Endothelial cell (in vitro differentiated cells): ENCODE measurements at regions not wholly inside any gene's neighbourhood (a gene's known extent, or its start where the extent isn't known, plus 50 kb on each side); places are given as distances from the start of the nearest gene placed in this dataset.

Source experiments
- DNase-seq: peaks from one replicate; pipeline ENCODE4 v3.0.0; 2021; ENCODE audit warnings: low spot score
- H3K27ac Mint-ChIP-seq: one replicate; pipeline ENCODE4 v1.8.0; 2021; ENCODE audit warnings: mixed read lengths, inconsistent platforms; ENCODE audit not compliant: unreplicated experiment
- H3K27me3 Mint-ChIP-seq: one replicate; pipeline ENCODE4 v1.8.0; 2021; ENCODE audit warnings: mild to moderate bottlenecking, moderate library complexity, mixed read lengths, inconsistent platforms; ENCODE audit not compliant: unreplicated experiment
- H3K36me3 Mint-ChIP-seq: one replicate; pipeline ENCODE4 v1.8.0; 2021; ENCODE audit warnings: mild to moderate bottlenecking, low read depth, mixed read lengths, inconsistent platforms; ENCODE audit not compliant: unreplicated experiment
- H3K4me1 Mint-ChIP-seq: one replicate; pipeline ENCODE4 v1.8.0; 2021; ENCODE audit warnings: mild to moderate bottlenecking, mixed read lengths, inconsistent platforms; ENCODE audit not compliant: unreplicated experiment
- H3K4me3 Mint-ChIP-seq: one replicate; pipeline ENCODE4 v1.8.0; 2021; ENCODE audit warnings: mild to moderate bottlenecking, mixed read lengths, inconsistent platforms; ENCODE audit not compliant: unreplicated experiment
- H3K9me3 Mint-ChIP-seq: one replicate; pipeline ENCODE4 v1.8.0; 2021; ENCODE audit warnings: mixed read lengths, inconsistent platforms; ENCODE audit not compliant: unreplicated experiment
- TF ChIP-seq, protein P1 (sequence below): fragments of 200-600 bp; sonication (generic); IDR thresholded peaks from one replicate; pipeline ENCODE4 v1.5.0; 2021; ENCODE audit warnings: antibody characterized with exemption; ENCODE audit not compliant: unreplicated experiment

DNA sequence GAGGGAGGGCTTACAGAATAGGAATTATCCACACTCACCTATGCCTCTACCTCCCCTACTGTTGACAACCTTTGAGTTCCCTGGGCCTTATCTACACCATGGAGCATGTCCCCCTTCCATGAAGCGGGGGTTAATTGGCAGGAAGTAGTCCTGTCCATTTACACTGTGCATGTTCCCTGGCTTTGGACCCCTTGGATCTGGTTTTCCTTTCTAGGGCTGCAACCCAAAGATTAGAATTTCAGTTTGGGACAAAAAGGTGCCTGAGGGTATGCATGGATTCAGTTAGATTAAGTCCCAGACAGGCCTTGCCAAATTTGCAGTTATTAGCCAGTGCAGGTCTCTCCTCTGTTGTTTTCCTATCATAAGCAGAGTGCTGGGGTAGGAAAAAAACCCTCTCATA, 180.3 kb downstream of the CMPK2 start:
- peaks cover 14% of the 10 kb centered on the region for H3K9me3 Mint-ChIP-seq
- H3K27ac Mint-ChIP-seq = no peak overlapping the region
- TF ChIP-seq, protein P1, sequence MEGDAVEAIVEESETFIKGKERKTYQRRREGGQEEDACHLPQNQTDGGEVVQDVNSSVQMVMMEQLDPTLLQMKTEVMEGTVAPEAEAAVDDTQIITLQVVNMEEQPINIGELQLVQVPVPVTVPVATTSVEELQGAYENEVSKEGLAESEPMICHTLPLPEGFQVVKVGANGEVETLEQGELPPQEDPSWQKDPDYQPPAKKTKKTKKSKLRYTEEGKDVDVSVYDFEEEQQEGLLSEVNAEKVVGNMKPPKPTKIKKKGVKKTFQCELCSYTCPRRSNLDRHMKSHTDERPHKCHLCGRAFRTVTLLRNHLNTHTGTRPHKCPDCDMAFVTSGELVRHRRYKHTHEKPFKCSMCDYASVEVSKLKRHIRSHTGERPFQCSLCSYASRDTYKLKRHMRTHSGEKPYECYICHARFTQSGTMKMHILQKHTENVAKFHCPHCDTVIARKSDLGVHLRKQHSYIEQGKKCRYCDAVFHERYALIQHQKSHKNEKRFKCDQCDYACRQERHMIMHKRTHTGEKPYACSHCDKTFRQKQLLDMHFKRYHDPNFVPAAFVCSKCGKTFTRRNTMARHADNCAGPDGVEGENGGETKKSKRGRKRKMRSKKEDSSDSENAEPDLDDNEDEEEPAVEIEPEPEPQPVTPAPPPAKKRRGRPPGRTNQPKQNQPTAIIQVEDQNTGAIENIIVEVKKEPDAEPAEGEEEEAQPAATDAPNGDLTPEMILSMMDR = no peak
- no peak overlapping the region for H3K4me3 Mint-ChIP-seq
- no peaks in the 10 kb centered on the region for H3K27me3 Mint-ChIP-seq
- DNase-seq = no peak
- H3K36me3 Mint-ChIP-seq = no peaks in the 10 kb centered on the region
- H3K4me1 Mint-ChIP-seq = no peaks in the 10 kb centered on the region

GRCh38 chr2:6692056-6692455, 173.7 kb downstream of the CMPK2 start:
- TF ChIP-seq, protein P1 = no peak
- Mint-ChIP-seq H3K4me3 (no peak overlapping the region), H3K9me3 (no peaks in the 10 kb centered on the region), H3K27ac (no peak overlapping the region), H3K36me3 (no peaks in the 10 kb centered on the region), H3K4me1 (no peaks in the 10 kb centered on the region), H3K27me3 (no peaks in the 10 kb centered on the region)
- no peak for DNase-seq

DNA sequence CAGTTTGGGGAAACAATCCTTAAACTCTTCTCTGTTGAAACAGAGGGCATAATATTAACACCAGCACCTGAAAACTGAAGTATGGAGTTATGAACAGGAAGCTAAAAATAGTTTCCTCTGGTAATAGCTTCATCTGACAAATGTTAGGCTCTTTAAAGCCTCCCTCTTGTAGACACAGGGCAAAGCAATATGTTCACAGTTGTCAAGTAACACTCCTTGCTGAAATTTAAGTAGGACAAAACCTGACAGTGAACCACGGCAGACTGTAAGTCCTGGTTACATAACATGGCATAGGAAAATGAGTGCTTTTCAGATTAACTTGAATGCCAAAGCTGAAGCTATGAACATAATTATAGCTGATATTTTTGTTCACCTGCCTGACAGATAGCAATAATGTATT, 172.9 kb downstream of the CMPK2 start:
- Mint-ChIP-seq H3K36me3 (no peaks in the 10 kb centered on the region), H3K27me3 (no peaks in the 10 kb centered on the region), H3K27ac (no peak overlapping the region), H3K9me3 (no peaks in the 10 kb centered on the region), H3K4me3 (no peak overlapping the region), H3K4me1 (no peaks in the 10 kb centered on the region)
- DNase-seq = no peak
- TF ChIP-seq, protein P1 = no peak

DNA sequence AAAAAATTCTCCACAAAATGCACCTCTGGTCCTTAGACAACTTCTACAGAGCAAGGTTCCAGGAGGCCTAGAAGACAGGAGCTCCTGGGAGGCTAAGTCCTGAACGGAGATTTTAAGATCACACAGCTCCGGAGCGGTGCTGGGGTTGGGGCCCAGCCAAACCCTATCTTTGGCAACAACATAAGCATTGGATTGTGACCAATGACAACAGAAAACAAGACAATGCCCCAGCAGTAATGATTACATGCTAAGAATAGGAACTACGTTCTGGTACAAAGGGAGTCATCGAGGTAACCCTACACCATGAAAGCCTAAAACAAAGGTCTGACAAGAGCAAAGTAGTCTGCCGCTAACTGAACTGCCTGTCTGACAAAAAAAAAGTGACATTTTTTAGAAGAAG, 171.2 kb downstream of the CMPK2 start:
- Mint-ChIP-seq H3K9me3 (no peaks in the 10 kb centered on the region), H3K27ac (no peak overlapping the region), H3K4me3 (no peak overlapping the region), H3K4me1 (no peaks in the 10 kb centered on the region), H3K36me3 (no peaks in the 10 kb centered on the region), H3K27me3 (no peaks in the 10 kb centered on the region)
- no peak for DNase-seq
- TF ChIP-seq, protein P1 = no peak

GRCh38 chr2:6700335-6700734, 165.4 kb downstream of the CMPK2 start:
- Mint-ChIP-seq H3K4me1 (no peaks in the 10 kb centered on the region), H3K9me3 (peaks cover 7% of the 10 kb centered on the region), H3K27me3 (no peaks in the 10 kb centered on the region), H3K27ac (no peak overlapping the region), H3K4me3 (no peak overlapping the region), H3K36me3 (no peaks in the 10 kb centered on the region)
- DNase-seq = no peak
- TF ChIP-seq, protein P1 = no peak
